ENCODE measurements at regions not wholly inside any gene's neighbourhood (a gene's known extent, or its start where the extent isn't known, plus 50 kb on each side); places are given as distances from the start of the nearest gene placed in this dataset.

DNA sequence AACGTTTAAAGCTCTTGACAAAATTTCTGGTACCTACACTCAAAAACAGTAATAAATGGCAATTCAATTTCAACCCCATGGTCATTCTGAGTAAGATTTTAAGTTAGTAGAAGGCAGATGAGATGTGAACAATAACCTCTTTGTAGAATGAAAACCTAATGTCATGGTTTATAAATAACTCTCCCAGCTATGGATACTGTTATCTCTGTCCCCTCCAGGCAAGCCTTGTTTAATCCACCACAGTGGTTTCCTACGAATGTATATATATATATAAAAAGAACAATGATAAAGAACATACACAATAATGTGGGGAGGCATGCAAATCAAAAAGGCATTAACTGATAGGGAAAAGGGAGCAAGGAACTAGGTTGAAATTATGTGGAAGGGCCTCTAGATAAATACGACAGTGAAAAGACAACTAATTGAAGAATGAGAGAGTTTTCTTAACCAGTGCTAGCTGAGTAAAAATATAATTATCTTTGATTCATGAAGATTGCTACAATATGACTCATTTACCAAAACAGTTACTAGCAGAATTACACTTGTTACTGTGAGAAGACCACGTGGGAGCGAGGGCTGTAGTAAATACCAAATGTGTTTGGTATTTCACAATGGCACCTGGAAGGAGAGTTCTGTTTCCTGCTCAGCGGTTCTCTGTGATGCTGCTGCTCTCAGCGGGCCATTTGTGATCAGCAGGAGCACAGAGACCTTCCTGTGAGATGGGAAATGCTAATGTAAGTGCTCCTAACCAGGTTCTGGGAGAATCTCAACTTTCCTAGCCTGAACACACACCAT lies 173.7 kb downstream of the MBOAT1 start:
- TF ChIP-seq, protein P1, sequence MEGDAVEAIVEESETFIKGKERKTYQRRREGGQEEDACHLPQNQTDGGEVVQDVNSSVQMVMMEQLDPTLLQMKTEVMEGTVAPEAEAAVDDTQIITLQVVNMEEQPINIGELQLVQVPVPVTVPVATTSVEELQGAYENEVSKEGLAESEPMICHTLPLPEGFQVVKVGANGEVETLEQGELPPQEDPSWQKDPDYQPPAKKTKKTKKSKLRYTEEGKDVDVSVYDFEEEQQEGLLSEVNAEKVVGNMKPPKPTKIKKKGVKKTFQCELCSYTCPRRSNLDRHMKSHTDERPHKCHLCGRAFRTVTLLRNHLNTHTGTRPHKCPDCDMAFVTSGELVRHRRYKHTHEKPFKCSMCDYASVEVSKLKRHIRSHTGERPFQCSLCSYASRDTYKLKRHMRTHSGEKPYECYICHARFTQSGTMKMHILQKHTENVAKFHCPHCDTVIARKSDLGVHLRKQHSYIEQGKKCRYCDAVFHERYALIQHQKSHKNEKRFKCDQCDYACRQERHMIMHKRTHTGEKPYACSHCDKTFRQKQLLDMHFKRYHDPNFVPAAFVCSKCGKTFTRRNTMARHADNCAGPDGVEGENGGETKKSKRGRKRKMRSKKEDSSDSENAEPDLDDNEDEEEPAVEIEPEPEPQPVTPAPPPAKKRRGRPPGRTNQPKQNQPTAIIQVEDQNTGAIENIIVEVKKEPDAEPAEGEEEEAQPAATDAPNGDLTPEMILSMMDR (IDR thresholded peaks at IDR 0.05; ENCODE audit: low read length): no peak
- TF ChIP-seq EZH2 (IDR thresholded peaks at IDR 0.05; ENCODE audit: borderline replicate concordance, low read length): no peak

Data from OCI-LY1 (cell line).